ENCODE measurements at regions not wholly inside any gene's neighbourhood (a gene's known extent, or its start where the extent isn't known, plus 50 kb on each side); places are given as distances from the start of the nearest gene placed in this dataset.

DNA sequence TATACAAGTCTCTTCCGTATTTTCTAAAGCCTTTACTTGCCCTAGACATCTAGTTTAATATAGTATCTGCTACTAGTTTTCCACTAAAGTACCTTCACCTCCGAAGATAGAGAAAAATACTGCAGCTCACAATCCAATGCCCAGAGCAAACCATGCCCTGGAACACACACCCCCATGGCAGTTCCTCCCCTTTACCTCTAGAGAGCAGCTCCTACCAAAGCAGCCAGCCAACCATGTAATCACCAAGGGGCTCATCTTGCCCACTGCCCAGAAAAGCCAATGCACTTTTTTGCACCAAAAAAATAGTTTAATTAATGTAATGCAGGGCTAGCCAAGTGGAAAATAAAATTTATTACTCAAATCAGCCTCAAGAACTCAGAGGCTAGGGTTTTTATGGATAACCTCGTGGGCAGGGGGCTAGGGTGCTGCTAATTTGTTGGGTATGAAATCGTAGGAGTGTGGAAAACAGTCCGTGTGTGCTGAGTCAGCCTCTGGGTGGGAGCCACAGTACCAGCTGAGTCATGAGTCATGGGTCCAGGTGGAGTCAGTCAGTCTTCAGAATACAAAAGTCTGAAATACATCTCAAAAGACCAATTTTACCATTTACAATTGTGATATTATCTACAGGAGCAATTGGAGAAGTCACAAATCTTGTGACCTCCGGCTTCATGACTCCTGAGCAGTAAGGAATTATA lies 120.1 kb upstream of the ACO1 start:
- Histone ChIP-seq H3K4me3 (no peak overlapping the region), H3K9ac (ENCODE audit: insufficient read depth in 1 of 2, low read depth in 2 of 2, low read length in 2 of 2) (no peak overlapping the region), H2AFZ (ENCODE audit: low read depth, low read length) (no peak overlapping the region), H3K79me2 (ENCODE audit: control insufficient read depth, insufficient read depth, low read length) (no peaks in the 10 kb centered on the region), H4K20me1 (replicated peaks; ENCODE audit: control insufficient read depth, insufficient read depth, low read length) (no peaks in the 10 kb centered on the region), H3K36me3 (ENCODE audit: control insufficient read depth, insufficient read depth, low read length) (no peaks in the 10 kb centered on the region), H3K9me3 (replicated peaks; ENCODE audit: control insufficient read depth, insufficient read depth, low read depth, low read length) (no peaks in the 10 kb centered on the region), H3K27ac (ENCODE audit: extremely low read depth, low read depth, low read length) (no peak overlapping the region), H3K4me1 (replicated peaks in 1 of 2; ENCODE audit: control insufficient read depth in 2 of 2, insufficient read depth in 2 of 2, low read length in 2 of 2) (no peaks in the 10 kb centered on the region), H3K9me1 (ENCODE audit: control insufficient read depth, insufficient read depth, low read length) (no peaks in the 10 kb centered on the region), H3K27me3 (ENCODE audit: control insufficient read depth in 2 of 2, insufficient read depth in 2 of 2, low read length in 2 of 2) (no peaks in the 10 kb centered on the region), H3K4me2 (ENCODE audit: insufficient read depth, low read length) (no peak overlapping the region)
- in situ Hi-C loops (cut with MboI) (no loop called here), intact Hi-C loops (cut with micrococcal nuclease) (no loop called here)
- CTCF ChIA-PET (ENCODE audit: low intra/inter-chr PET ratio) = no interaction called here
- FAIRE-seq = no peak
- DNase-seq (ENCODE audit: extremely low read depth in 1 of 4, low spot score in 3 of 4) = peak in 1 of 4 experiments; percentile 3
- BruUV-seq (replicated peaks) = no TSS peak
- 4% methylated on average over 6 of the region's 6 CpGs for WGBS (ENCODE audit: insufficient coverage, low coverage, missing lambda C conversion rate)
- POLR2A ChIA-PET = no interaction called here
- ATAC-seq = no peak
- TF ChIP-seq, protein P1, sequence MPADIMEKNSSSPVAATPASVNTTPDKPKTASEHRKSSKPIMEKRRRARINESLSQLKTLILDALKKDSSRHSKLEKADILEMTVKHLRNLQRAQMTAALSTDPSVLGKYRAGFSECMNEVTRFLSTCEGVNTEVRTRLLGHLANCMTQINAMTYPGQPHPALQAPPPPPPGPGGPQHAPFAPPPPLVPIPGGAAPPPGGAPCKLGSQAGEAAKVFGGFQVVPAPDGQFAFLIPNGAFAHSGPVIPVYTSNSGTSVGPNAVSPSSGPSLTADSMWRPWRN (IDR thresholded peaks at IDR 0.05; ENCODE audit: low read depth) = no peak
- TF ChIP-seq MAFF (IDR thresholded peaks at IDR 0.05; ENCODE audit: low read length) = peak; percentile 52; the same call in 1 of the 2 replicates
- no peak for TF ChIP-seq SREBF1 (IDR thresholded peaks at IDR 0.05; ENCODE audit: borderline replicate concordance, low read depth, low read length)
- TF ChIP-seq KDM4B (IDR thresholded peaks at IDR 0.05; ENCODE audit: borderline replicate concordance in 2 of 2, low read depth in 1 of 2) = no peak
- TF ChIP-seq, protein P2, sequence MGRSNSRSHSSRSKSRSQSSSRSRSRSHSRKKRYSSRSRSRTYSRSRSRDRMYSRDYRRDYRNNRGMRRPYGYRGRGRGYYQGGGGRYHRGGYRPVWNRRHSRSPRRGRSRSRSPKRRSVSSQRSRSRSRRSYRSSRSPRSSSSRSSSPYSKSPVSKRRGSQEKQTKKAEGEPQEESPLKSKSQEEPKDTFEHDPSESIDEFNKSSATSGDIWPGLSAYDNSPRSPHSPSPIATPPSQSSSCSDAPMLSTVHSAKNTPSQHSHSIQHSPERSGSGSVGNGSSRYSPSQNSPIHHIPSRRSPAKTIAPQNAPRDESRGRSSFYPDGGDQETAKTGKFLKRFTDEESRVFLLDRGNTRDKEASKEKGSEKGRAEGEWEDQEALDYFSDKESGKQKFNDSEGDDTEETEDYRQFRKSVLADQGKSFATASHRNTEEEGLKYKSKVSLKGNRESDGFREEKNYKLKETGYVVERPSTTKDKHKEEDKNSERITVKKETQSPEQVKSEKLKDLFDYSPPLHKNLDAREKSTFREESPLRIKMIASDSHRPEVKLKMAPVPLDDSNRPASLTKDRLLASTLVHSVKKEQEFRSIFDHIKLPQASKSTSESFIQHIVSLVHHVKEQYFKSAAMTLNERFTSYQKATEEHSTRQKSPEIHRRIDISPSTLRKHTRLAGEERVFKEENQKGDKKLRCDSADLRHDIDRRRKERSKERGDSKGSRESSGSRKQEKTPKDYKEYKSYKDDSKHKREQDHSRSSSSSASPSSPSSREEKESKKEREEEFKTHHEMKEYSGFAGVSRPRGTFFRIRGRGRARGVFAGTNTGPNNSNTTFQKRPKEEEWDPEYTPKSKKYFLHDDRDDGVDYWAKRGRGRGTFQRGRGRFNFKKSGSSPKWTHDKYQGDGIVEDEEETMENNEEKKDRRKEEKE (IDR thresholded peaks at IDR 0.05; ENCODE audit: borderline replicate concordance in 1 of 2, control insufficient read depth in 1 of 2, low read depth in 2 of 2, low read length in 1 of 2) = no peak
- TF ChIP-seq TCF3 (CRISPR knock-in tag; IDR thresholded peaks at IDR 0.05) = no peak
- TF ChIP-seq CHD4 (IDR thresholded peaks at IDR 0.05; ENCODE audit: insufficient read depth, insufficient replicate concordance, low read depth, low read length, poor library complexity, severe bottlenecking) = no peak
- no peak for TF ChIP-seq PCBP1 (IDR thresholded peaks at IDR 0.05; ENCODE audit: low read depth, low read length, poor library complexity, severe bottlenecking)
- no peak for TF ChIP-seq SMARCC2 (IDR thresholded peaks at IDR 0.05; ENCODE audit: low read depth)
- TF ChIP-seq, protein P3, sequence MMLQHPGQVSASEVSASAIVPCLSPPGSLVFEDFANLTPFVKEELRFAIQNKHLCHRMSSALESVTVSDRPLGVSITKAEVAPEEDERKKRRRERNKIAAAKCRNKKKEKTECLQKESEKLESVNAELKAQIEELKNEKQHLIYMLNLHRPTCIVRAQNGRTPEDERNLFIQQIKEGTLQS (IDR thresholded peaks at IDR 0.05) = peak; percentile 49
- TF ChIP-seq, protein P3 (CRISPR knock-in tag; conservative IDR thresholded peaks at IDR 0.05) = no peak
- TF ChIP-seq SMARCA5 (IDR thresholded peaks at IDR 0.05) = no peak
- TF ChIP-seq TAF15 (IDR thresholded peaks at IDR 0.05; ENCODE audit: low read depth, low read length) = no peak
- TF ChIP-seq, protein P4, sequence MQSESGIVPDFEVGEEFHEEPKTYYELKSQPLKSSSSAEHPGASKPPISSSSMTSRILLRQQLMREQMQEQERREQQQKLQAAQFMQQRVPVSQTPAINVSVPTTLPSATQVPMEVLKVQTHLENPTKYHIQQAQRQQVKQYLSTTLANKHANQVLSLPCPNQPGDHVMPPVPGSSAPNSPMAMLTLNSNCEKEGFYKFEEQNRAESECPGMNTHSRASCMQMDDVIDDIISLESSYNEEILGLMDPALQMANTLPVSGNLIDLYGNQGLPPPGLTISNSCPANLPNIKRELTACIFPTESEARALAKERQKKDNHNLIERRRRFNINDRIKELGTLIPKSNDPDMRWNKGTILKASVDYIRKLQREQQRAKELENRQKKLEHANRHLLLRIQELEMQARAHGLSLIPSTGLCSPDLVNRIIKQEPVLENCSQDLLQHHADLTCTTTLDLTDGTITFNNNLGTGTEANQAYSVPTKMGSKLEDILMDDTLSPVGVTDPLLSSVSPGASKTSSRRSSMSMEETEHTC (IDR thresholded peaks at IDR 0.05) = no peak
- TF ChIP-seq, protein P5, sequence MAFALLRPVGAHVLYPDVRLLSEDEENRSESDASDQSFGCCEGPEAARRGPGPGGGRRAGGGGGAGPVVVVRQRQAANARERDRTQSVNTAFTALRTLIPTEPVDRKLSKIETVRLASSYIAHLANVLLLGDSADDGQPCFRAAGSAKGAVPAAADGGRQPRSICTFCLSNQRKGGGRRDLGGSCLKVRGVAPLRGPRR (CRISPR knock-in tag; IDR thresholded peaks at IDR 0.05) = no peak
- no peak for TF ChIP-seq KHSRP (IDR thresholded peaks at IDR 0.05)

All from K562 (cell line).